Gastroesophageal sphincter (tissue), 4 donors: ENCODE measurements at regions not wholly inside any gene's neighbourhood (a gene's known extent, or its start where the extent isn't known, plus 50 kb on each side); places are given as distances from the start of the nearest gene placed in this dataset.

Experiments used
- ATAC-seq: fragments of 150-250 bp; one replicate; pipeline ENCODE4 v1.9.1; 2016; ENCODE audit warnings: mild to moderate bottlenecking, moderate library complexity
- H3K27ac ChIP-seq, 4 donors: fragments of 200-600 bp; sonication (generic) in 3 of 4; 1 replicate in 3 of 4; 2 replicates in 1 of 4; pipeline ENCODE4 v1.5.1; 2016 to 2019
- H3K27me3 ChIP-seq: fragments of 200-600 bp; sonication (generic); one replicate; pipeline ENCODE4 v1.5.1; 2019
- H3K36me3 ChIP-seq, 2 donors: fragments of 200-600 bp; sonication (generic); one replicate each; pipeline ENCODE4 v1.5.1; 2019; ENCODE audit warnings: control low read depth in 1 of 2
- H3K4me1 ChIP-seq, 3 donors: fragments of 200-600 bp; sonication (generic); 1 replicate in 2 of 3; 2 replicates in 1 of 3; pipeline ENCODE4 v1.5.1; 2016 to 2019; ENCODE audit warnings: control low read depth in 2 of 3
- H3K4me3 ChIP-seq, 2 donors: fragments of 200-600 bp; sonication (generic); one replicate each; pipeline ENCODE4 v1.5.1; 2019; ENCODE audit warnings: mild to moderate bottlenecking in 1 of 2, moderate library complexity in 1 of 2
- H3K9me3 ChIP-seq, 3 donors: fragments of 200-600 bp; sonication (generic); one replicate each; pipeline ENCODE4 v1.5.1; 2017 to 2019; ENCODE audit warnings: control low read depth in 2 of 3
- EP300 ChIP-seq: sonication (generic); formaldehyde crosslinking; IDR thresholded peaks from one replicate; pipeline ENCODE4 v1.6.1; 2017; ENCODE audit warnings: antibody characterized with exemption, mild to moderate bottlenecking
- POLR2A ChIP-seq, 2 donors: fragments of 450-650 bp; IDR thresholded peaks; one replicate each; pipeline ENCODE4 v1.6.1; 2017; ENCODE audit warnings: antibody characterized with exemption in 2 of 2, mild to moderate bottlenecking in 2 of 2, moderate library complexity in 1 of 2
- POLR2AphosphoS5 ChIP-seq: sonication (generic); formaldehyde crosslinking; IDR thresholded peaks from one replicate; pipeline ENCODE4 v1.6.1; 2017; ENCODE audit warnings: antibody characterized with exemption
- WGBS, 2 donors: methylation state at CpG; one replicate each; pipeline ENCODE4 v1.1.5; 2018; ENCODE audit warnings: low coverage in 1 of 2; 5-methylcytosine and 5-hydroxymethylcytosine counted together
- TF ChIP-seq, protein P1 (sequence below), 4 experiments: fragments of 200-600 bp in 2 of 4; fragments of 450-650 bp in 2 of 4; sonication (generic) in 1 of 4; IDR thresholded peaks; one replicate each; pipeline ENCODE4 v1.5.1; 2017 to 2019; ENCODE audit warnings: antibody characterized with exemption in 4 of 4, mild to moderate bottlenecking in 2 of 4, moderate library complexity in 2 of 4

DNA sequence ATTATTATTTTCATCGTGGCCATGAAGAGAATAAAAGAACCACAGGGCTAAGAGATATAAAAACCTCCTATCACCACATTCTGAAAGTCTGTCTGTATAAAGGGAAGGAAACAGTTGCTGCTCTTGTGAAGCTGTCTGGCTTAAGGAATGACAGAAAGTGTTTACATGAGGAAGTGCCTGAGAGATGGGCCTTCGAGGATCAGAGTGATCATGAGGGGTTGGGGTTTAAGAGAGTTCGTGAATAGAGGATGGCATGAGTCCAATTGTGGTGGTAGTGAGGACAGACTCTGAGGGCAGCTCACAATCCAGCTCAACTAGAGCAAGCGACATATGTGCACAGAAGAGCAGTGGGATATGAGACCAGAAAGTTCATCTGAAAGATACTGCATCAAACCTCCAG is 65.8 kb upstream of the PIEZO2 start:
- Histone ChIP-seq H3K27me3 (no peaks in the 10 kb centered on the region), H3K27ac (no peak overlapping the region), H3K4me1 (no peaks in the 10 kb centered on the region), H3K9me3 (no peaks in the 10 kb centered on the region), H3K36me3 (no peaks in the 10 kb centered on the region), H3K4me3 (no peak overlapping the region)
- no peak for ATAC-seq
- TF ChIP-seq POLR2A (IDR thresholded peaks at IDR 0.05): no peak
- TF ChIP-seq EP300: no peak
- TF ChIP-seq, protein P1, sequence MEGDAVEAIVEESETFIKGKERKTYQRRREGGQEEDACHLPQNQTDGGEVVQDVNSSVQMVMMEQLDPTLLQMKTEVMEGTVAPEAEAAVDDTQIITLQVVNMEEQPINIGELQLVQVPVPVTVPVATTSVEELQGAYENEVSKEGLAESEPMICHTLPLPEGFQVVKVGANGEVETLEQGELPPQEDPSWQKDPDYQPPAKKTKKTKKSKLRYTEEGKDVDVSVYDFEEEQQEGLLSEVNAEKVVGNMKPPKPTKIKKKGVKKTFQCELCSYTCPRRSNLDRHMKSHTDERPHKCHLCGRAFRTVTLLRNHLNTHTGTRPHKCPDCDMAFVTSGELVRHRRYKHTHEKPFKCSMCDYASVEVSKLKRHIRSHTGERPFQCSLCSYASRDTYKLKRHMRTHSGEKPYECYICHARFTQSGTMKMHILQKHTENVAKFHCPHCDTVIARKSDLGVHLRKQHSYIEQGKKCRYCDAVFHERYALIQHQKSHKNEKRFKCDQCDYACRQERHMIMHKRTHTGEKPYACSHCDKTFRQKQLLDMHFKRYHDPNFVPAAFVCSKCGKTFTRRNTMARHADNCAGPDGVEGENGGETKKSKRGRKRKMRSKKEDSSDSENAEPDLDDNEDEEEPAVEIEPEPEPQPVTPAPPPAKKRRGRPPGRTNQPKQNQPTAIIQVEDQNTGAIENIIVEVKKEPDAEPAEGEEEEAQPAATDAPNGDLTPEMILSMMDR (IDR thresholded peaks at IDR 0.05): no peak
- no peak for TF ChIP-seq POLR2AphosphoS5
- 6 to 33% methylated on average over 3 to 4 of the region's 4 CpGs for WGBS, 2 donors

DNA sequence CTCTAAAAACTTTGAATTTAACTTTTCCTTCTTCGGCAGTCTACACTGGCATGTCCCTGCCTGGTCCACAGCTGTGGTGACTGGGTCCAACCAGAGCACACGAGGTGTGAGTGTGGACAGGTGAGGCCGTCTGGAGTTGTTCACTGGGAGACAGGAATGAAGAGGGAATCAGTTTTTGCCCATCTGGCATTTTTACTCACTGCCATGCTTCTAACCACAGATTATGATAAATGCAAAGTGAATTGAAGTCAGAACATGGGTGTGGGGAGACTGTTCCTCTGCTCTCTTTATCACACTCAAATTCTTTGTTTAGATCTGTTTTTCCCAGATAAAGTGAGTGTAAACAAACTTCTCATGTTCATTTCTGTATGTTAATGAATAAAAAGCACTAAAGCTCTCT is 54.7 kb upstream of the PIEZO2 start:
- H3K9me3 ChIP-seq: no peaks in the 10 kb centered on the region
- 67 to 92% methylated on average over 2 of the region's 3 CpGs for WGBS, 2 donors
- H3K27me3 ChIP-seq: peaks cover 8% of the 10 kb centered on the region
- no peak overlapping the region for H3K4me3 ChIP-seq
- H3K27ac ChIP-seq: no peak overlapping the region
- H3K36me3 ChIP-seq: no peaks in the 10 kb centered on the region
- no peaks in the 10 kb centered on the region for H3K4me1 ChIP-seq
- TF ChIP-seq POLR2A (IDR thresholded peaks at IDR 0.05) (no peak), EP300 (no peak), POLR2AphosphoS5 (no peak)
- no peak for ATAC-seq

DNA sequence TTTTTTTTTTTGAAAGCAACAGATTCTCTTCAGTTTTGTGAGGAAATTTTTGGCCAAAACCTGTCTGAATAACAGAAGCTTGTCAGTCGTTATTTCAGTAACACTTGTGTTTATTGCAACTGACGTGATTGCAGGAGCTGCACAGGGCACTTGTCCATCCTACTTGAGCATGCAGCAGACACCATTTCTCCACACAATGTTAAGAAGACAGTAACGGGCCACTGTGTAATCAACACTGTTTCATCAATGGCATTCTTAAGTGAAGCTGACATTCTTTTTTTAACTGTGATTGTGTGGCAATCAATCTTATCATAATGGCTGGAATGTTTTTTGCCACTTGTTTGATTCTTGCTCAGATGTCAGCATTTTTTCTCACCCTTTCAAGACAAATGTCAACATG is 50.1 kb upstream of the PIEZO2 start:
- H3K4me3 ChIP-seq: no peak overlapping the region
- WGBS, 2 donors: 57 to 58% methylated on average over 3 of the region's 3 CpGs
- H3K9me3 ChIP-seq: no peaks in the 10 kb centered on the region
- H3K27me3 ChIP-seq: no peaks in the 10 kb centered on the region
- H3K4me1 ChIP-seq: no peaks in the 10 kb centered on the region
- H3K27ac ChIP-seq: no peak overlapping the region
- no peak for ATAC-seq
- TF ChIP-seq POLR2AphosphoS5 (no peak), POLR2A (IDR thresholded peaks at IDR 0.05) (no peak), EP300 (no peak)
- H3K36me3 ChIP-seq: no peaks in the 10 kb centered on the region
